H1 (cell line): ENCODE measurements at regions not wholly inside any gene's neighbourhood (a gene's known extent, or its start where the extent isn't known, plus 50 kb on each side); places are given as distances from the start of the nearest gene placed in this dataset.

ENCODE experiments used
- CTCF ChIA-PET: fragments of 300-600 bp; sonication (Branson Sonifier 250); formaldehyde crosslinking; loops from one replicate; lab custom pipeline; 2021; ENCODE audit not compliant: partially characterized antibody; lab: Charles Lee
- POLR2A ChIA-PET: fragments of 300-600 bp; sonication (Branson Sonifier 250); formaldehyde crosslinking; loops from one replicate; lab custom pipeline; 2021; ENCODE audit warnings: inconsistent platforms; ENCODE audit not compliant: partially characterized antibody; lab: Charles Lee
- DNase-seq, 2 experiments: peaks; one replicate each; pipeline versions ENCODE4 v3.0.0 to v3.0.0-alpha.2; 2010 to 2022; ENCODE audit warnings: low spot score in 2 of 2, low read depth in 1 of 2, mixed read lengths in 1 of 2
- FAIRE-seq: peaks from 2 replicates; lab custom pipeline; 2011; peaks lifted over from hg19 to GRCh38; lab: Jason Lieb, UNC
- H2AFZ ChIP-seq: 2 replicates; pipeline ENCODE4 v1.8.1; 2012; ENCODE audit warnings: low read length, inconsistent platforms
- H2AK5ac ChIP-seq: 2 replicates; pipeline ENCODE4 v1.6.1; 2013; ENCODE audit warnings: low read depth, low read length
- H2BK120ac ChIP-seq: replicated peaks from 2 replicates; pipeline ENCODE3; 2013; ENCODE audit warnings: low read depth, low read length, inconsistent platforms
- H2BK12ac ChIP-seq: 2 replicates; pipeline ENCODE4 v1.6.1; 2013; ENCODE audit warnings: low read depth, low read length
- H2BK15ac ChIP-seq: 2 replicates; pipeline ENCODE4 v1.6.1; 2013; ENCODE audit warnings: low read length
- H2BK20ac ChIP-seq: 2 replicates; pipeline ENCODE4 v1.6.1; 2013; ENCODE audit warnings: low read length
- H2BK5ac ChIP-seq: 2 replicates; pipeline ENCODE4 v1.6.1; 2013; ENCODE audit warnings: low read depth, low read length
- H3K14ac ChIP-seq: 2 replicates; pipeline ENCODE4 v1.6.1; 2013; ENCODE audit warnings: inconsistent platforms; ENCODE audit not compliant: insufficient read length
- H3K18ac ChIP-seq: 2 replicates; pipeline ENCODE4 v1.6.1; 2013; ENCODE audit warnings: low read length; ENCODE audit errors: extremely low read depth
- H3K23ac ChIP-seq: 2 replicates; pipeline ENCODE4 v1.6.1; 2013; ENCODE audit warnings: inconsistent platforms; ENCODE audit not compliant: insufficient read length
- H3K23me2 ChIP-seq: 2 replicates; pipeline ENCODE4 v1.6.1; 2013; ENCODE audit warnings: low read depth, low read length
- H3K27ac ChIP-seq: 2 replicates; pipeline ENCODE4 v1.6.1; 2011; ENCODE audit warnings: low read depth, low read length, inconsistent platforms
- H3K27me3 ChIP-seq, 4 experiments: replicated peaks in 1 of 4; 1 replicate in 1 of 4; 2 replicates in 3 of 4; pipeline versions ENCODE4 v1.6.1 to v1.8.1; 2011 to 2013; ENCODE audit warnings: low read length in 3 of 4, mild to moderate bottlenecking in 3 of 4, inconsistent platforms in 2 of 4, mixed read lengths in 2 of 4, moderate library complexity in 1 of 4; ENCODE audit not compliant: control insufficient read depth in 3 of 4, insufficient read depth in 3 of 4; ENCODE audit errors: extremely low read depth in 1 of 4
- H3K36me3 ChIP-seq, 4 experiments: 2 replicates each; pipeline versions ENCODE4 v1.6.1 to v1.8.1; 2011 to 2013; ENCODE audit warnings: mild to moderate bottlenecking in 4 of 4, low read length in 3 of 4, moderate library complexity in 2 of 4, control low read depth in 1 of 4, inconsistent platforms in 1 of 4; ENCODE audit not compliant: insufficient read depth in 4 of 4, control insufficient read depth in 2 of 4
- H3K4ac ChIP-seq: replicated peaks from 2 replicates; pipeline ENCODE3; 2013; ENCODE audit warnings: low read length, low read depth, mixed read lengths, inconsistent platforms; ENCODE audit not compliant: insufficient read length
- H3K4me1 ChIP-seq, 4 experiments: replicated peaks in 1 of 4; 1 replicate in 1 of 4; 2 replicates in 3 of 4; pipeline versions ENCODE4 v1.6.1 to v1.8.1; 2011 to 2013; ENCODE audit warnings: low read length in 3 of 4, inconsistent platforms in 2 of 4, mixed read lengths in 1 of 4; ENCODE audit not compliant: insufficient read depth in 4 of 4, control insufficient read depth in 3 of 4
- H3K4me2 ChIP-seq, 2 experiments: 2 replicates each; pipeline versions ENCODE4 v1.6.1 to v1.8.1; 2011 to 2013; ENCODE audit warnings: low read depth in 2 of 2, low read length in 2 of 2, control low read depth in 1 of 2, inconsistent platforms in 1 of 2, mild to moderate bottlenecking in 1 of 2; ENCODE audit not compliant: insufficient read depth in 1 of 2
- H3K4me3 ChIP-seq, 4 experiments: fragments of 200-600, 300-600 bp in 1 of 4; sonication (generic), shearing (Covaris generic), sonication (Bioruptor Twin) in 1 of 4; 2 replicates each; pipeline versions ENCODE4 v1.5.1 to v1.8.1; 2011 to 2016; ENCODE audit warnings: low read length in 4 of 4, low read depth in 3 of 4, control low read depth in 2 of 4, inconsistent platforms in 2 of 4, mild to moderate bottlenecking in 2 of 4, mixed read lengths in 1 of 4, moderate library complexity in 1 of 4; ENCODE audit not compliant: insufficient read depth in 2 of 4; ENCODE audit errors: extremely low read depth in 1 of 4
- H3K56ac ChIP-seq: replicated peaks from 2 replicates; pipeline ENCODE3; 2013; ENCODE audit warnings: low read depth, mild to moderate bottlenecking, mixed read lengths, low read length, inconsistent platforms; ENCODE audit not compliant: insufficient read length
- H3K79me1 ChIP-seq: 2 replicates; pipeline ENCODE4 v1.6.1; 2013; ENCODE audit warnings: low read depth, low read length, control low read depth
- H3K79me2 ChIP-seq, 2 experiments: 2 replicates each; pipeline versions ENCODE4 v1.6.1 to v1.8.1; 2012 to 2013; ENCODE audit warnings: low read length in 2 of 2, mild to moderate bottlenecking in 2 of 2, inconsistent platforms in 1 of 2; ENCODE audit not compliant: insufficient read depth in 2 of 2, control insufficient read depth in 1 of 2
- H3K9ac ChIP-seq, 4 experiments: replicated peaks in 1 of 4; 1 replicate in 1 of 4; 2 replicates in 3 of 4; pipeline versions ENCODE4 v1.6.1 to v1.8.1; 2011 to 2013; ENCODE audit warnings: low read depth in 3 of 4, low read length in 3 of 4, control low read depth in 2 of 4, mild to moderate bottlenecking in 2 of 4, moderate library complexity in 2 of 4, inconsistent platforms in 1 of 4; ENCODE audit errors: extremely low read depth in 1 of 4
- H3K9me3 ChIP-seq, 2 experiments: 2 replicates each; pipeline versions ENCODE4 v1.6.1 to v1.8.1; 2012 to 2013; ENCODE audit warnings: mild to moderate bottlenecking in 2 of 2, moderate library complexity in 2 of 2, control low read depth in 1 of 2, inconsistent platforms in 1 of 2, low read depth in 1 of 2, low read length in 1 of 2, mixed read lengths in 1 of 2; ENCODE audit not compliant: insufficient read depth in 2 of 2
- H4K20me1 ChIP-seq, 2 experiments: replicated peaks in 1 of 2; 2 replicates each; pipeline versions ENCODE3 to v1.8.1; 2011 to 2013; ENCODE audit warnings: inconsistent platforms in 2 of 2, low read length in 2 of 2, mild to moderate bottlenecking in 1 of 2; ENCODE audit not compliant: insufficient read depth in 2 of 2, control insufficient read depth in 1 of 2
- H4K5ac ChIP-seq: 2 replicates; pipeline ENCODE4 v1.6.1; 2013; ENCODE audit warnings: low read length, low read depth, mixed read lengths, inconsistent platforms; ENCODE audit not compliant: insufficient read length
- H4K8ac ChIP-seq: 2 replicates; pipeline ENCODE4 v1.8.0; 2013; ENCODE audit warnings: mild to moderate bottlenecking, moderate library complexity, low read length, inconsistent platforms; ENCODE audit not compliant: insufficient read depth; ENCODE audit errors: extremely low read depth
- H4K91ac ChIP-seq: replicated peaks from 2 replicates; pipeline ENCODE3; 2013; ENCODE audit warnings: low read length, mixed read lengths, inconsistent platforms; ENCODE audit not compliant: insufficient read length
- CREB1 ChIP-seq: IDR thresholded peaks from 2 replicates; pipeline ENCODE4 v1.6.1; 2012; ENCODE audit warnings: inconsistent platforms
- EZH2 ChIP-seq: fragments of 200-600 bp; sonication (generic); IDR thresholded peaks from 2 replicates; pipeline ENCODE4 v1.7.1; 2012; ENCODE audit warnings: low read depth, mild to moderate bottlenecking, moderate library complexity, low read length, inconsistent platforms; ENCODE audit not compliant: severe bottlenecking
- HDAC6 ChIP-seq: IDR thresholded peaks from one replicate; pipeline ENCODE4 v1.7.1; 2012; ENCODE audit warnings: low read depth, mild to moderate bottlenecking, inconsistent platforms, low read length, moderate library complexity
- JUN ChIP-seq: IDR thresholded peaks from 2 replicates; pipeline ENCODE4 v1.6.1; 2011; ENCODE audit warnings: low read depth, mild to moderate bottlenecking, improper control_type of control experiment, low read length
- NRF1 ChIP-seq: IDR thresholded peaks from 2 replicates; pipeline ENCODE4 v1.6.1; 2011; ENCODE audit warnings: mild to moderate bottlenecking, low read depth, low read length, improper control_type of control experiment
- SAP30 ChIP-seq: fragments of 300-600 bp; sonication (generic); IDR thresholded peaks from 2 replicates; pipeline ENCODE4 v1.7.1; 2012; ENCODE audit warnings: low read length, moderate library complexity, mild to moderate bottlenecking, inconsistent platforms; ENCODE audit not compliant: insufficient read depth, insufficient replicate concordance
- WGBS, 2 experiments: shearing (Covaris generic) in 1 of 2; methylation state at CpG; one replicate each; pipeline versions ENCODE4 v1.1.6 to v1.1.7; 2013 to 2015; ENCODE audit warnings: low lambda C conversion rate in 2 of 2, mixed read lengths in 2 of 2, inconsistent platforms in 1 of 2, low coverage in 1 of 2, missing lambda C conversion rate in 1 of 2; ENCODE audit not compliant: insufficient replicate concordance in 2 of 2, insufficient coverage in 1 of 2, insufficient read length in 1 of 2; ENCODE audit errors: extremely low coverage in 1 of 2, missing lambda C conversion rate in 1 of 2; 5-methylcytosine and 5-hydroxymethylcytosine counted together

GRCh38 chr7:134375206-134375605 lies 58.5 kb upstream of the SLC35B4 start:
- Histone ChIP-seq H3K9ac (no peak overlapping the region), H3K79me1 (no peaks in the 10 kb centered on the region), H3K4me3 (no peak overlapping the region), H3K79me2 (no peaks in the 10 kb centered on the region), H3K4me2 (no peak overlapping the region), H3K18ac (no peak overlapping the region), H2BK12ac (no peak overlapping the region), H3K36me3 (no peaks in the 10 kb centered on the region), H4K91ac (no peak overlapping the region), H3K23ac (no peak overlapping the region), H2BK5ac (no peak overlapping the region), H4K20me1 (no peaks in the 10 kb centered on the region), H2AFZ (no peak overlapping the region), H4K8ac (no peak overlapping the region), H3K27me3 (no peaks in the 10 kb centered on the region), H2BK20ac (no peak overlapping the region), H3K14ac (no peak overlapping the region), H4K5ac (no peak overlapping the region), H2BK15ac (no peak overlapping the region), H3K9me3 (no peaks in the 10 kb centered on the region)
- DNase-seq, result no peak
- POLR2A ChIA-PET, result no interaction called here
- CTCF ChIA-PET, result interaction anchor here (1.4 to 3.2 kb wide), 3 partner anchors 13 to 17 kb away, joined by 6 to 13 read pairs (median 12); no protein-coding TSS in a partner anchor
- TF ChIP-seq NRF1 (no peak), EZH2 (no peak), JUN (no peak), CREB1 (no peak), SAP30 (no peak), HDAC6 (no peak)
- TF ChIP-seq, all 59 proteins: peak for 0
- H2AK5ac ChIP-seq, result no peak overlapping the region
- H3K56ac ChIP-seq, result no peak overlapping the region
- FAIRE-seq, result no peak
- H2BK120ac ChIP-seq, result no peak overlapping the region
- no peak overlapping the region for H3K27ac ChIP-seq
- H3K4me1 ChIP-seq, result no peaks in the 10 kb centered on the region
- H3K23me2 ChIP-seq, result no peaks in the 10 kb centered on the region
- WGBS, 2 experiments, result 95% methylated on average over 5 of the region's 5 CpGs; no CpG with 5 or more reads in 1 of the 2 experiments
- H3K4ac ChIP-seq, result no peak overlapping the region
